A673 (cell line): ENCODE measurements at regions not wholly inside any gene's neighbourhood (a gene's known extent, or its start where the extent isn't known, plus 50 kb on each side); places are given as distances from the start of the nearest gene placed in this dataset.
A peak's percentile ranks its signal among the peaks of the same experiment; 100 is the strongest.

Experiments used
- BruUV-seq: library from RNA; stranded (reverse); fragments of 400-500 nt; replicated peaks from 2 replicates; lab custom pipeline; 2021; lab: Mats Ljungman, UMichigan
- CTCF ChIA-PET: fragments of 300-600 bp; sonication (Branson Sonifier 250); formaldehyde crosslinking; loops from one replicate; lab custom pipeline; 2022; ENCODE audit warnings: antibody characterized with exemption; lab: Charles Lee
- POLR2A ChIA-PET: fragments of 300-600 bp; sonication (Branson Sonifier 250); formaldehyde crosslinking; loops from one replicate; lab custom pipeline; 2022; ENCODE audit warnings: antibody characterized with exemption; ENCODE audit not compliant: low non-redundant PET; lab: Charles Lee
- DNase-seq: peaks from one replicate; pipeline ENCODE4 v3.0.0-alpha.2; 2015; ENCODE audit warnings: low spot score
- H3K27ac ChIP-seq: fragments of 200-600 bp; sonication (generic); 2 replicates; pipeline ENCODE4 v1.5.1; 2016; ENCODE audit warnings: mixed run types, low read depth, mild to moderate bottlenecking, mixed read lengths, antibody characterized with exemption, low read length; ENCODE audit not compliant: poor library complexity, severe bottlenecking
- H3K27me3 ChIP-seq: fragments of 200-600 bp; sonication (generic); replicated peaks from 2 replicates; pipeline ENCODE4 v1.6.1; 2017; ENCODE audit warnings: mixed run types, low read depth, mild to moderate bottlenecking, mixed read lengths, antibody characterized with exemption, low read length; ENCODE audit not compliant: insufficient read depth, poor library complexity
- H3K36me3 ChIP-seq: fragments of 200-600 bp; sonication (generic); 2 replicates; pipeline ENCODE4 v1.6.1; 2016; ENCODE audit warnings: mixed run types, mild to moderate bottlenecking, mixed read lengths, antibody characterized with exemption, low read length; ENCODE audit not compliant: insufficient read depth, poor library complexity, severe bottlenecking
- H3K4me1 ChIP-seq: fragments of 200-600 bp; sonication (generic); 2 replicates; pipeline ENCODE4 v1.6.1; 2017; ENCODE audit warnings: mixed run types, mild to moderate bottlenecking, mixed read lengths, antibody characterized with exemption, low read length; ENCODE audit not compliant: insufficient read depth, poor library complexity, severe bottlenecking
- H3K4me3 ChIP-seq: fragments of 200-600 bp; sonication (generic); 2 replicates; pipeline ENCODE4 v1.5.1; 2016; ENCODE audit warnings: low read depth, mixed run types, mild to moderate bottlenecking, mixed read lengths, low read length; ENCODE audit not compliant: poor library complexity, severe bottlenecking
- H3K9me3 ChIP-seq: fragments of 200-600 bp; sonication (generic); 2 replicates; pipeline ENCODE4 v1.6.1; 2016; ENCODE audit warnings: mixed run types, low read depth, mild to moderate bottlenecking, mixed read lengths, antibody characterized with exemption, low read length; ENCODE audit not compliant: poor library complexity, severe bottlenecking
- CTCF ChIP-seq: fragments of 300-800, 200-600 bp; sonication (generic); conservative IDR thresholded peaks from 2 replicates; pipeline ENCODE4 v1.5.1; 2017; ENCODE audit warnings: low read depth, mild to moderate bottlenecking, antibody characterized with exemption, low read length, moderate library complexity, mixed read lengths
- EZH2 ChIP-seq: fragments of 200-600 bp; sonication (generic); IDR thresholded peaks from 2 replicates; pipeline ENCODE4 v1.6.1; 2017; ENCODE audit warnings: borderline replicate concordance, low read depth, mild to moderate bottlenecking, mixed read lengths, antibody characterized with exemption, low read length; ENCODE audit not compliant: poor library complexity, severe bottlenecking
- intact Hi-C: fragments of 100-400 bp; cut with micrococcal nuclease; formaldehyde crosslinking; loops from one replicate; pipeline ENCODE4 v1.10.0; 2022; ENCODE audit not compliant: unreplicated experiment

- H3K36me3 ChIP-seq, result no peaks in the 10 kb centered on the region
- H3K27ac ChIP-seq, result no peak overlapping the region
- DNase-seq, result peak; percentile 32
- no TSS peak for BruUV-seq
- no peaks in the 10 kb centered on the region for H3K9me3 ChIP-seq
- H3K27me3 ChIP-seq, result no peaks in the 10 kb centered on the region
- TF ChIP-seq EZH2 (no peak), CTCF (no peak)
- CTCF ChIA-PET, result no interaction called here
- H3K4me3 ChIP-seq, result no peak overlapping the region
- H3K4me1 ChIP-seq, result no peaks in the 10 kb centered on the region
- intact Hi-C loops, result no loop called here
- POLR2A ChIA-PET, result no interaction called here
These were observed 267.5 kb upstream of the GRIA1 start for GRCh38 chr5:153222936-153223335.

- no peaks in the 10 kb centered on the region for H3K9me3 ChIP-seq
- H3K36me3 ChIP-seq, result no peaks in the 10 kb centered on the region
- no TSS peak for BruUV-seq
- ChIA-PET POLR2A (no interaction called here), CTCF (no interaction called here)
- no peak overlapping the region for H3K27ac ChIP-seq
- TF ChIP-seq EZH2, result no peak
- TF ChIP-seq CTCF, result no peak
- no peak overlapping the region for H3K4me3 ChIP-seq
- no peak for DNase-seq
- H3K27me3 ChIP-seq, result no peaks in the 10 kb centered on the region
- intact Hi-C loops, result no loop called here
- no peaks in the 10 kb centered on the region for H3K4me1 ChIP-seq
These were observed 267.1 kb upstream of the GRIA1 start for GRCh38 chr5:153223376-153223775.

GRCh38 chr5:153224651-153225050, 265.8 kb upstream of the GRIA1 start:
- H3K27ac ChIP-seq, result no peak overlapping the region
- ChIA-PET POLR2A (no interaction called here), CTCF (no interaction called here)
- intact Hi-C loops, result no loop called here
- no peaks in the 10 kb centered on the region for H3K4me1 ChIP-seq
- H3K36me3 ChIP-seq, result no peaks in the 10 kb centered on the region
- no peaks in the 10 kb centered on the region for H3K27me3 ChIP-seq
- no TSS peak for BruUV-seq
- H3K9me3 ChIP-seq, result no peaks in the 10 kb centered on the region
- TF ChIP-seq EZH2, result no peak
- no peak for TF ChIP-seq CTCF
- no peak overlapping the region for H3K4me3 ChIP-seq
- no peak for DNase-seq
